ENCODE measurements at regions not wholly inside any gene's neighbourhood (a gene's known extent, or its start where the extent isn't known, plus 50 kb on each side); places are given as distances from the start of the nearest gene placed in this dataset.

DNA sequence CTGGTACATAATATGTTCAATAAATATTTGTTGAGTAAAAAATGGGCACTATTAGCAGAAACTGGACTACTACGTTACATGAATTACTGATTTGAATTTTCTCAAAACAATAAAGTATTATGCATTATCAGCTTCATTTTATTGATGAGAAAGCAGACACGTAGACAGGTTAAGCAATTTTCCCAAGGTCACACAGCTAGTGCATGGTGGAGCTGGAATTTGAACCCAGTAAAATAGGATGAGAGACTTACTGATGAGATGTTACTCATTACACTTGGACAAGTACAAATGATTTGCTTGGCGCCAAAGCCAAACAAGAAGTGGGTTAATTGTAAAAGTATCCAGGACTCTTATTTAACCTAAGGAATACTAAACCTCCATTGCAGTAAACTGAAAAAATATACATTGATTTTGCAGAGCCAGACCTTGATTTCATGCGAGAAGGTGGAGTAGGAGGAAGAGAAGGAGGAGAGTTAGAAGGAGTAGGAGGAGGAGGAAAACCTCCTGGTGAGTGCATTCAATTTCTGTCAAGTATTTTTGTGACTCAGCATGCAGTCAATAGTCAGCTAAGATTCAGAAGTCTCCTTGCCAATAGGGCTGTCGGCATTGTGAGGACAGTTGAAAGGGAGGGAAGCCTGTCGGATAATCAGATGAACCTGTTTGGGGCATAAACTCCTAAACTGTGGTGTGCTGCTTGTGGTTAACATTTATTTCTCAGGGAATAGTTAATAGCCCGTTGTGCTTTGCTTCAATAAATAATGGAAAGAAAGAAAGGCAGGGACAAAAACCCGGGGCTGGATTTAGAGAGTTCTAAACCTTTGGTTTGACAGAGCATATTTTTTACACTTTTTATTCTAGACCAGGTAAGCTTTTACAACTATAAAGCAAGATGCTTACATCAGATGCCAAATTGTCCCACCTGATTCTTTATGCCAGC lies 77.0 kb upstream of the TACR1 start:
- no peak for DNase-seq

- no peak for DNase-seq
Measured at GRCh38 chr2:75274936-75275335, 75.6 kb upstream of the TACR1 start.

DNA sequence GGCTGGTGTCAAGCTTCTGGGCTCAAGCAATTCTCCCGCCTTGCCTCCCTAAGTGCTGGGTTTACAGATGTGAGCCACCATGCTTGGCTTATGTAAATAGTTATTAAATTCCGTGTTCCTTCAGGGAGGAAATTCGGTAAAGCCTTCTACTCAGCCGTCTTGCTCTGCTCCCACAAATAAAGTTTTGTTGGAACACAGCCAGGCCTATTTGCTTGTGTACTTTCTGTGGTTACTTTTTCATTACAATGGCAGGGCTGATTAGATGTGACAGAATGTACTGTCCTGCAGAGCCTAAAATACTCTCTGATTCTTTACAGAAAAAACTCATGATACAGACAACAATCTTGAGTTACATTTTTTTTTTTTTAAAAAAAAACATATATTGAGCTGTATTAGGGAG lies 68.8 kb upstream of the TACR1 start:
- DNase-seq, result no peak

- no peak for DNase-seq
Measured at GRCh38 chr2:75261923-75262322, 62.6 kb upstream of the TACR1 start.

GRCh38 chr2:75260946-75261345 lies 61.6 kb upstream of the TACR1 start:
- DNase-seq, result no peak

- DNase-seq, result no peak
Measured at GRCh38 chr2:75258620-75259019, 59.3 kb upstream of the TACR1 start.

- DNase-seq, result no peak
Measured at GRCh38 chr2:75256485-75256884, 57.2 kb upstream of the TACR1 start.

DNA sequence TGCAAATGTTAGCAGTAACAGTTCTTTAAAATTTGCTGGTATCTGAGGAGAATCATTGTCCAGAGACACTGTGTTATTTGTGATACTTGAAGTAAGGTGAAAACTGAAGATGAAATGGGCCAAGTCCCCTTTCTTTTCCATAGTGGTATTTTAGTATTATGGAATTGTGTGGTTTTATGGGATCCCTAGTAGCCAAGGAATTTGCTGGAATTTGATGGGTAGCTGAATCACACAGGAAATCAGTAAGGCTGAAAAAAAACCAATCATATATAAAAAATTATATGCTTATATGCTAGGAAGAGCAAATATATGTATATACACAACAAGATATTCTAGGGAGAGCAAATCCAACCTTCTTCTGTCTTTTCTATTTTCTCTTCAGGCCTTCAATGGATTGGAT lies 54.2 kb upstream of the TACR1 start:
- DNase-seq, result no peak

- no peak for DNase-seq
Measured at GRCh38 chr2:75251896-75252295, 52.6 kb upstream of the TACR1 start.

Measured in suppressor macrophage treated with lipopolysaccharide for 4 hours (primary cell).